Peyer's patch (tissue), 4 donors: ENCODE measurements at regions not wholly inside any gene's neighbourhood (a gene's known extent, or its start where the extent isn't known, plus 50 kb on each side); places are given as distances from the start of the nearest gene placed in this dataset.

ENCODE experiments used
- DNase-seq, 3 donors: peaks; one replicate each; pipeline ENCODE4 v3.0.0-alpha.2; 2017 to 2019
- H3K27ac ChIP-seq, 4 donors: fragments of 200-600 bp; sonication (generic); one replicate each; pipeline ENCODE4 v1.5.1; 2016 to 2019
- H3K27me3 ChIP-seq, 2 donors: fragments of 200-600 bp; sonication (generic); one replicate each; pipeline ENCODE4 v1.5.1; 2019
- H3K36me3 ChIP-seq, 3 donors: fragments of 200-600 bp; sonication (generic); one replicate each; pipeline ENCODE4 v1.5.1; 2016 to 2019
- H3K4me1 ChIP-seq, 4 donors: fragments of 200-600 bp; sonication (generic); one replicate each; pipeline ENCODE4 v1.5.1; 2016 to 2019
- H3K4me3 ChIP-seq, 4 donors: fragments of 200-600 bp; sonication (generic); 1 replicate in 3 of 4; 2 replicates in 1 of 4; pipeline ENCODE4 v1.5.1; 2016 to 2019; ENCODE audit warnings: mild to moderate bottlenecking in 1 of 4
- H3K9me3 ChIP-seq, 4 donors: fragments of 200-600 bp; sonication (generic); one replicate each; pipeline ENCODE4 v1.5.1; 2016 to 2019; ENCODE audit warnings: mild to moderate bottlenecking in 1 of 4
- CTCF ChIP-seq, 6 experiments: fragments of 450-650 bp in 4 of 6; fragments of 200-600 bp in 2 of 6; sonication (generic) in 1 of 6; IDR thresholded peaks; one replicate each; pipeline ENCODE4 v1.5.1; 2017 to 2019; ENCODE audit warnings: antibody characterized with exemption in 6 of 6, mild to moderate bottlenecking in 3 of 6, moderate library complexity in 1 of 6
- POLR2A ChIP-seq, 2 donors: fragments of 450-650 bp; IDR thresholded peaks; one replicate each; pipeline ENCODE4 v1.5.1; 2017; ENCODE audit warnings: antibody characterized with exemption in 2 of 2, mild to moderate bottlenecking in 2 of 2, moderate library complexity in 2 of 2
- small RNA-seq, 2 donors: library from RNA; depleted of rRNA; stranded (forward); fragments of <200 nt; gene quantifications; one replicate each; pipeline ENCODE3, GENCODE V24; 2016

- DNase-seq = no peak
- no peaks in the 10 kb centered on the region for H3K27me3 ChIP-seq
- H3K27ac ChIP-seq = no peak overlapping the region
- TF ChIP-seq POLR2A (IDR thresholded peaks at IDR 0.05) = no peak
- TF ChIP-seq CTCF (IDR thresholded peaks at IDR 0.05) = no peak
- H3K36me3 ChIP-seq = no peaks in the 10 kb centered on the region
- H3K4me3 ChIP-seq = no peak overlapping the region
- no peaks in the 10 kb centered on the region for H3K4me1 ChIP-seq
- no peaks in the 10 kb centered on the region for H3K9me3 ChIP-seq
Measured at GRCh38 chr20:62589150-62589498, 53.2 kb upstream of the SLCO4A1 start.

GRCh38 chr20:62589720-62590119 lies 52.6 kb upstream of the SLCO4A1 start:
- H3K9me3 ChIP-seq = no peaks in the 10 kb centered on the region
- no peak for DNase-seq
- no peak for TF ChIP-seq POLR2A (IDR thresholded peaks at IDR 0.05)
- TF ChIP-seq CTCF (IDR thresholded peaks at IDR 0.05) = no peak
- no peaks in the 10 kb centered on the region for H3K36me3 ChIP-seq
- no peaks in the 10 kb centered on the region for H3K27me3 ChIP-seq
- H3K27ac ChIP-seq = no peak overlapping the region
- no peaks in the 10 kb centered on the region for H3K4me1 ChIP-seq
- no peak overlapping the region for H3K4me3 ChIP-seq

- H3K27ac ChIP-seq = no peak overlapping the region
- H3K4me1 ChIP-seq = no peaks in the 10 kb centered on the region
- no peaks in the 10 kb centered on the region for H3K36me3 ChIP-seq
- no peaks in the 10 kb centered on the region for H3K27me3 ChIP-seq
- no peak overlapping the region for H3K4me3 ChIP-seq
- no peak for TF ChIP-seq POLR2A (IDR thresholded peaks at IDR 0.05)
- TF ChIP-seq CTCF (IDR thresholded peaks at IDR 0.05) = no peak
- H3K9me3 ChIP-seq = no peaks in the 10 kb centered on the region
- no peak for DNase-seq
Measured at GRCh38 chr20:62590309-62591121, 51.8 kb upstream of the SLCO4A1 start.

GRCh38 chr20:62591122-62591468 lies 51.2 kb upstream of the SLCO4A1 start:
- TF ChIP-seq POLR2A (IDR thresholded peaks at IDR 0.05) = no peak
- no peak for TF ChIP-seq CTCF (IDR thresholded peaks at IDR 0.05)
- Histone ChIP-seq H3K4me3 (no peak overlapping the region), H3K4me1 (no peaks in the 10 kb centered on the region), H3K36me3 (no peaks in the 10 kb centered on the region), H3K9me3 (no peaks in the 10 kb centered on the region), H3K27me3 (no peaks in the 10 kb centered on the region), H3K27ac (no peak overlapping the region)
- DNase-seq = no peak

- Histone ChIP-seq H3K36me3 (no peaks in the 10 kb centered on the region), H3K27ac (no peak overlapping the region), H3K9me3 (no peaks in the 10 kb centered on the region), H3K4me1 (no peaks in the 10 kb centered on the region), H3K4me3 (no peak overlapping the region), H3K27me3 (peaks cover 0 to 4% of the 10 kb centered on the region in 2 donors)
- DNase-seq = no peak
- no peak for TF ChIP-seq POLR2A (IDR thresholded peaks at IDR 0.05)
- TF ChIP-seq CTCF (IDR thresholded peaks at IDR 0.05) = no peak
Measured at GRCh38 chr20:62591591-62591990, 50.7 kb upstream of the SLCO4A1 start.

Small RNAs in the stretch of these regions (small RNA-seq; reads per million reads assigned to genes)
- gene MIR1-1 = 0 reads per million in 2 donors
